Neural cell (in vitro differentiated cells): ENCODE measurements at regions not wholly inside any gene's neighbourhood (a gene's known extent, or its start where the extent isn't known, plus 50 kb on each side); places are given as distances from the start of the nearest gene placed in this dataset.
"Not testable (repeated sequence)": the region's sequence is repeated elsewhere in the genome, so short reads cannot be mapped to it uniquely, and the experiment has no call there.

Experiments
- H2AFZ ChIP-seq: fragments of 200-600, 300-800 bp; sonication (generic), shearing (Covaris generic); 2 replicates; pipeline ENCODE4 v1.6.0; 2014; ENCODE audit warnings: low read depth, mild to moderate bottlenecking, antibody characterized with exemption, low read length, moderate library complexity
- H3F3A ChIP-seq: fragments of 200-600 bp; shearing (Covaris generic); 2 replicates; pipeline ENCODE4 v1.6.1; 2016; ENCODE audit warnings: mild to moderate bottlenecking, moderate library complexity, mixed read lengths, antibody characterized with exemption, low read length; ENCODE audit not compliant: insufficient read depth, poor library complexity, severe bottlenecking
- H3K27ac ChIP-seq: fragments of 200-600, 300-800 bp; sonication (generic), shearing (Covaris generic); 2 replicates; pipeline ENCODE4 v1.5.1; 2014; ENCODE audit warnings: mild to moderate bottlenecking, low read length, moderate library complexity
- H3K27me3 ChIP-seq: fragments of 300-800, 200-600 bp; sonication (generic), shearing (Covaris generic); 2 replicates; pipeline ENCODE4 v1.6.0; 2014; ENCODE audit warnings: mild to moderate bottlenecking, low read depth, low read length, moderate library complexity; ENCODE audit not compliant: insufficient read depth
- H3K36me3 ChIP-seq: fragments of 300-800, 200-600 bp; sonication (generic), shearing (Covaris generic); 2 replicates; pipeline ENCODE4 v1.5.1; 2014; ENCODE audit warnings: mild to moderate bottlenecking, antibody characterized with exemption, low read length, moderate library complexity; ENCODE audit not compliant: insufficient read depth
- H3K4me2 ChIP-seq: fragments of 300-800, 200-600 bp; sonication (generic), shearing (Covaris generic); 2 replicates; pipeline ENCODE4 v1.6.0; 2014; ENCODE audit warnings: mild to moderate bottlenecking, low read length
- H3K4me3 ChIP-seq: fragments of 300-800, 200-600 bp; sonication (generic), shearing (Covaris generic); 2 replicates; pipeline ENCODE4 v1.5.1; 2014; ENCODE audit warnings: mild to moderate bottlenecking, low read length, moderate library complexity
- H3K79me2 ChIP-seq: fragments of 200-600 bp; shearing (Covaris generic); replicated peaks from 2 replicates; pipeline ENCODE4 v1.6.0; 2014; ENCODE audit warnings: mild to moderate bottlenecking, low read length, moderate library complexity; ENCODE audit not compliant: insufficient read depth
- H3K9ac ChIP-seq: fragments of 300-800, 200-600 bp; sonication (generic), shearing (Covaris generic); 2 replicates; pipeline ENCODE4 v1.6.1; 2016; ENCODE audit warnings: mild to moderate bottlenecking, low read length, mixed read lengths
- H3K9me2 ChIP-seq: fragments of 200-600 bp; shearing (Covaris generic); 2 replicates; pipeline ENCODE4 v1.6.1; 2016; ENCODE audit warnings: mild to moderate bottlenecking, low read length, mixed read lengths; ENCODE audit not compliant: insufficient read depth
- H3K9me3 ChIP-seq: fragments of 200-600, 300-800 bp; sonication (generic), shearing (Covaris generic); 2 replicates; pipeline ENCODE4 v1.6.1; 2016; ENCODE audit warnings: mild to moderate bottlenecking, mixed run types, low read length, moderate library complexity, mixed read lengths
- H4K20me1 ChIP-seq: fragments of 200-600 bp; shearing (Covaris generic); 2 replicates; pipeline ENCODE4 v1.6.1; 2016; ENCODE audit warnings: mild to moderate bottlenecking, mixed run types; ENCODE audit not compliant: insufficient read depth
- EP300 ChIP-seq: fragments of 450-650 bp; conservative IDR thresholded peaks from 2 replicates; pipeline ENCODE4 v1.6.1; 2014; ENCODE audit warnings: antibody characterized with exemption, mild to moderate bottlenecking, moderate library complexity; ENCODE audit not compliant: poor library complexity, severe bottlenecking
- EZH2 ChIP-seq: fragments of 200-600, 300-800 bp; shearing (Covaris generic), sonication (generic); IDR thresholded peaks from 2 replicates; pipeline ENCODE4 v1.6.1; 2014; ENCODE audit warnings: antibody characterized with exemption, low read length, borderline replicate concordance, mild to moderate bottlenecking; ENCODE audit not compliant: insufficient read depth, poor library complexity, severe bottlenecking
- MXI1 ChIP-seq: fragments of 450-650 bp; conservative IDR thresholded peaks from 2 replicates; pipeline ENCODE4 v1.6.1; 2014; ENCODE audit warnings: antibody characterized with exemption, mild to moderate bottlenecking; ENCODE audit not compliant: poor library complexity, severe bottlenecking
- POLR2AphosphoS5 ChIP-seq: IDR thresholded peaks from 2 replicates; pipeline ENCODE4 v1.6.1; 2012
- RAD21 ChIP-seq: fragments of 450-650 bp; conservative IDR thresholded peaks from 2 replicates; pipeline ENCODE4 v1.6.1; 2014; ENCODE audit warnings: antibody characterized with exemption, mild to moderate bottlenecking, moderate library complexity
- SMC3 ChIP-seq: fragments of 450-650 bp; conservative IDR thresholded peaks from 2 replicates; pipeline ENCODE4 v1.6.1; 2014; ENCODE audit warnings: antibody characterized with exemption, mild to moderate bottlenecking, moderate library complexity; ENCODE audit not compliant: poor library complexity
- TAF1 ChIP-seq: IDR thresholded peaks from 2 replicates; pipeline ENCODE4 v1.6.1; 2012; ENCODE audit warnings: low read depth
- TF ChIP-seq, protein P1 (sequence below): fragments of 450-650 bp; IDR thresholded peaks from 2 replicates; pipeline ENCODE4 v1.5.1; 2014; ENCODE audit warnings: antibody characterized with exemption, mild to moderate bottlenecking, moderate library complexity; ENCODE audit not compliant: poor library complexity, severe bottlenecking
- TF ChIP-seq, protein P2 (sequence below): IDR thresholded peaks from 2 replicates; pipeline ENCODE4 v1.6.1; 2012; ENCODE audit warnings: borderline replicate concordance

DNA sequence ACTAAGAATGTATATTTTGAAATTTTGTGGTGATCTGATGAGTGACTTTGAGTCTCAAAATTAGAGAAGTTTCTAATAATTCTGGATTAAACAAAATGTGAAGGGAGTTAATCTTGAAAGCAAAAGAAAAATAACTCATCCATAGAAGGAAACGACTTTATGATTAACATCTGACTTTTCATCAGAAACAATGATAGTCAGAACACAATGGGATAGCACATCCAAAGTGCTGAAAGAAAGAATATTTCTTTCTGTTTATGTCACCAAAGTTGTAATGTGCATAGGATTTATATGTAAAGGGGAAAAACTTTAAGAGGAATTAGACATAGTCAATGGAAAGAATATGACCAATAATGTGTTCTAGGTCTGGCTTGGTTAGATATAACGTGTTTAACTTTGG, 176.7 kb upstream of the ZNF717 start:
- not testable (repeated sequence) for H3K36me3 ChIP-seq, H3K79me2 ChIP-seq, H3K9ac ChIP-seq, H3K4me3 ChIP-seq, H4K20me1 ChIP-seq, H3K4me2 ChIP-seq, H3K9me2 ChIP-seq, H3F3A ChIP-seq, H3K27me3 ChIP-seq, H3K27ac ChIP-seq, H3K9me3 ChIP-seq, H2AFZ ChIP-seq

DNA sequence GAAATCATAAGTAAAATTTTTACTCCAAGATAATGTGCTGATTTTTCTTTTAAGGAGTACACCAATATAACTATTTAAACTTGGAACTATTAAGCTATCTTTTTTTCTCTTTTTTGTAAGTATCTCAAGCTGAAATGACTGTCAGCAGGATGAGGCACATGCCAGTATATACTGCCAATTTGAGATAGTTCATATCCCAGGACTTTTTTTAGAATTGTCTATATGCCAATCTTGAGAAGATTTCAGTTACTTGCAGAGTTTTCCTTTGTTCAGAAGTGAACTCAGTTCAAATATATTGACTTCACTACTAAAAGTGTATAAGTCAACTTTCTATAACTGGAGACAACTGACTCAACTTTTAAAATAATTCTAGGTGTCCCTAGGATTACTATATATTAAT, 181.7 kb upstream of the ZNF717 start:
- Histone ChIP-seq H3K9ac (no peak overlapping the region), H3K4me2 (no peak overlapping the region), H3K4me3 (no peak overlapping the region), H2AFZ (no peak overlapping the region), H3F3A (no peaks in the 10 kb centered on the region), H3K36me3 (no peaks in the 10 kb centered on the region), H3K9me3 (no peaks in the 10 kb centered on the region), H3K27ac (no peak overlapping the region), H3K9me2 (no peaks in the 10 kb centered on the region), H3K79me2 (no peaks in the 10 kb centered on the region), H4K20me1 (no peaks in the 10 kb centered on the region), H3K27me3 (no peaks in the 10 kb centered on the region)
- TF ChIP-seq MXI1 (no peak), RAD21 (no peak), SMC3 (no peak), EP300 (no peak), TAF1 (no peak), EZH2 (no peak), POLR2AphosphoS5 (no peak)
- TF ChIP-seq, protein P1, sequence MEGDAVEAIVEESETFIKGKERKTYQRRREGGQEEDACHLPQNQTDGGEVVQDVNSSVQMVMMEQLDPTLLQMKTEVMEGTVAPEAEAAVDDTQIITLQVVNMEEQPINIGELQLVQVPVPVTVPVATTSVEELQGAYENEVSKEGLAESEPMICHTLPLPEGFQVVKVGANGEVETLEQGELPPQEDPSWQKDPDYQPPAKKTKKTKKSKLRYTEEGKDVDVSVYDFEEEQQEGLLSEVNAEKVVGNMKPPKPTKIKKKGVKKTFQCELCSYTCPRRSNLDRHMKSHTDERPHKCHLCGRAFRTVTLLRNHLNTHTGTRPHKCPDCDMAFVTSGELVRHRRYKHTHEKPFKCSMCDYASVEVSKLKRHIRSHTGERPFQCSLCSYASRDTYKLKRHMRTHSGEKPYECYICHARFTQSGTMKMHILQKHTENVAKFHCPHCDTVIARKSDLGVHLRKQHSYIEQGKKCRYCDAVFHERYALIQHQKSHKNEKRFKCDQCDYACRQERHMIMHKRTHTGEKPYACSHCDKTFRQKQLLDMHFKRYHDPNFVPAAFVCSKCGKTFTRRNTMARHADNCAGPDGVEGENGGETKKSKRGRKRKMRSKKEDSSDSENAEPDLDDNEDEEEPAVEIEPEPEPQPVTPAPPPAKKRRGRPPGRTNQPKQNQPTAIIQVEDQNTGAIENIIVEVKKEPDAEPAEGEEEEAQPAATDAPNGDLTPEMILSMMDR: no peak
- TF ChIP-seq, protein P2, sequence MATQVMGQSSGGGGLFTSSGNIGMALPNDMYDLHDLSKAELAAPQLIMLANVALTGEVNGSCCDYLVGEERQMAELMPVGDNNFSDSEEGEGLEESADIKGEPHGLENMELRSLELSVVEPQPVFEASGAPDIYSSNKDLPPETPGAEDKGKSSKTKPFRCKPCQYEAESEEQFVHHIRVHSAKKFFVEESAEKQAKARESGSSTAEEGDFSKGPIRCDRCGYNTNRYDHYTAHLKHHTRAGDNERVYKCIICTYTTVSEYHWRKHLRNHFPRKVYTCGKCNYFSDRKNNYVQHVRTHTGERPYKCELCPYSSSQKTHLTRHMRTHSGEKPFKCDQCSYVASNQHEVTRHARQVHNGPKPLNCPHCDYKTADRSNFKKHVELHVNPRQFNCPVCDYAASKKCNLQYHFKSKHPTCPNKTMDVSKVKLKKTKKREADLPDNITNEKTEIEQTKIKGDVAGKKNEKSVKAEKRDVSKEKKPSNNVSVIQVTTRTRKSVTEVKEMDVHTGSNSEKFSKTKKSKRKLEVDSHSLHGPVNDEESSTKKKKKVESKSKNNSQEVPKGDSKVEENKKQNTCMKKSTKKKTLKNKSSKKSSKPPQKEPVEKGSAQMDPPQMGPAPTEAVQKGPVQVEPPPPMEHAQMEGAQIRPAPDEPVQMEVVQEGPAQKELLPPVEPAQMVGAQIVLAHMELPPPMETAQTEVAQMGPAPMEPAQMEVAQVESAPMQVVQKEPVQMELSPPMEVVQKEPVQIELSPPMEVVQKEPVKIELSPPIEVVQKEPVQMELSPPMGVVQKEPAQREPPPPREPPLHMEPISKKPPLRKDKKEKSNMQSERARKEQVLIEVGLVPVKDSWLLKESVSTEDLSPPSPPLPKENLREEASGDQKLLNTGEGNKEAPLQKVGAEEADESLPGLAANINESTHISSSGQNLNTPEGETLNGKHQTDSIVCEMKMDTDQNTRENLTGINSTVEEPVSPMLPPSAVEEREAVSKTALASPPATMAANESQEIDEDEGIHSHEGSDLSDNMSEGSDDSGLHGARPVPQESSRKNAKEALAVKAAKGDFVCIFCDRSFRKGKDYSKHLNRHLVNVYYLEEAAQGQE: no peak

DNA sequence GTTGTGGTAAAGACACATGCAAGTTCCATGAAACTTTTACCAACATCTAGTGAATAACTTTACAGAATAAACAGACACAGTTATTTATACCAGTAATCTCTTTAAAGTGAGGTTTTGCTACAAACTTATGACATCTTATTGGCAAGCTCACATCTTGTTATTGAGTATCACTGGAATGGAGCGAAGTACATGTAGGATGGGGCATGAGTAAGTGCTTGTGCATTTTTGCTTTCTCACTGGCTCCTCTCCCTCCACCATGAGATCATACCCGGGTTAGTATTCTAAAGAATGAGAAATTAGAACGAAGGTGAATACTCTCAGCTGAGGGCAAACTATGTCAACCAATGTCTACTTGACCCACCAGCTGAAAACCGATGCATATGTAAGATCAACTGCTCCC, 193.3 kb upstream of the ZNF717 start:
- H3K36me3 ChIP-seq: no peaks in the 10 kb centered on the region
- H3K27me3 ChIP-seq: no peaks in the 10 kb centered on the region
- no peak overlapping the region for H3K4me2 ChIP-seq
- no peak overlapping the region for H3K9ac ChIP-seq
- TF ChIP-seq EP300: no peak
- TF ChIP-seq, protein P1: no peak
- TF ChIP-seq POLR2AphosphoS5: no peak
- TF ChIP-seq RAD21: no peak
- no peak for TF ChIP-seq TAF1
- no peak for TF ChIP-seq SMC3
- TF ChIP-seq MXI1: no peak
- TF ChIP-seq, protein P2: no peak
- no peak for TF ChIP-seq EZH2
- H3K9me2 ChIP-seq: no peaks in the 10 kb centered on the region
- no peaks in the 10 kb centered on the region for H3K9me3 ChIP-seq
- H3K27ac ChIP-seq: no peak overlapping the region
- no peak overlapping the region for H3K4me3 ChIP-seq
- no peaks in the 10 kb centered on the region for H4K20me1 ChIP-seq
- H3F3A ChIP-seq: no peaks in the 10 kb centered on the region
- H3K79me2 ChIP-seq: no peaks in the 10 kb centered on the region
- no peak overlapping the region for H2AFZ ChIP-seq
